Muscle layer of duodenum (tissue), 2 donors: ENCODE measurements at regions not wholly inside any gene's neighbourhood (a gene's known extent, or its start where the extent isn't known, plus 50 kb on each side); places are given as distances from the start of the nearest gene placed in this dataset.

Experiments used
- H3K27ac ChIP-seq: one replicate; pipeline ENCODE4 v1.7.0; 2013; ENCODE audit warnings: mild to moderate bottlenecking, low read length
- H3K27me3 ChIP-seq: one replicate; pipeline ENCODE4 v1.7.0; 2013; ENCODE audit warnings: low read depth, mild to moderate bottlenecking, control low read depth, low read length
- H3K36me3 ChIP-seq, 2 donors: one replicate each; pipeline ENCODE4 v1.7.0; 2013; ENCODE audit warnings: low read length in 2 of 2, control low read depth in 1 of 2, mild to moderate bottlenecking in 1 of 2; ENCODE audit not compliant: insufficient read depth in 2 of 2, control insufficient read depth in 1 of 2
- H3K4me1 ChIP-seq, 2 donors: one replicate each; pipeline ENCODE4 v1.7.0; 2013; ENCODE audit warnings: low read length in 2 of 2, mild to moderate bottlenecking in 2 of 2, control low read depth in 1 of 2, moderate library complexity in 1 of 2; ENCODE audit not compliant: insufficient read depth in 2 of 2, control insufficient read depth in 1 of 2
- H3K4me3 ChIP-seq, 2 donors: one replicate each; pipeline ENCODE4 v1.7.0; 2013; ENCODE audit warnings: low read length in 2 of 2, low read depth in 1 of 2, mild to moderate bottlenecking in 1 of 2
- H3K9me3 ChIP-seq, 2 donors: one replicate each; pipeline ENCODE4 v1.7.0; 2013; ENCODE audit warnings: low read length in 2 of 2, control low read depth in 1 of 2, mild to moderate bottlenecking in 1 of 2; ENCODE audit not compliant: control insufficient read depth in 1 of 2
- donor health status: healthy.

DNA sequence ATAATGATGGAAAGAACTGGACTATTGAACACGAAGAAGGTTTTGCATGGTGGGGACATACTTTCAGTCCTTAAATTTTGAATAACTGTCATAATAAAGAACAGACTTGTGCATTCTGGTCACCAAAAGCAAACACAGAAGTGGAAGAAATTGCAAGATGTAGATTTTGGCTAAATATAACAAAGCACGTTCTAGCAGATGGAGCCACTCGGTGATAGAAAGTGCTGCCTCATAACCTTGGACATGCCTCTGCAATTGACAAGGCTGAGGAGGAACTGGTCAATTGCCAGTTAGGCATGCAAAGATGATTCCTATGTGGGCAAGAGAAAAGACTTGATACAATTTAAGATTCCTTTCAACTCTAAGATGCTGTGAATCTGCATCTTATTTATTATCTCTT is 244.1 kb upstream of the ZC3H12C start:
- H3K27ac ChIP-seq = no peak overlapping the region
- H3K4me3 ChIP-seq = no peak overlapping the region
- H3K9me3 ChIP-seq = no peaks in the 10 kb centered on the region
- H3K36me3 ChIP-seq = no peaks in the 10 kb centered on the region
- H3K4me1 ChIP-seq = no peaks in the 10 kb centered on the region
- no peaks in the 10 kb centered on the region for H3K27me3 ChIP-seq

DNA sequence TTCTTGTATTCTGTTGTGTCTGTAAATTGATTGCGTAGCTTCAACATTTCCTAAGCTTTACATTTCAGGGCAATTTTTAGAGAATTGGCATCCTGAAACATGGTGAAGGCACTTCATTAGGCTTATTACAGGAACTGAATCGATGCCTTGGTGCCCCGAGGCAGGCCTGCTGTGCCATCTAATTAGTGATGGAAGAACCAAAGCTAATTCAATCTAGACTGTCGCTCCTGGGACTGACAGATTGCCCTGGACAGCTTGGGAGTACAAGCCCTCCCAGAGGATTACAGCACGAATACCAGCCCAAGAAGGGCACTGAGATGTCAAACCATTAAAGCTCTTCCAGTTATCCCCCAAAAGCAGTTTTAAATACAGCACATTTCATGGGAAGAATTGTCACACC is 243.2 kb upstream of the ZC3H12C start:
- H3K27me3 ChIP-seq = no peaks in the 10 kb centered on the region
- H3K27ac ChIP-seq = no peak overlapping the region
- H3K4me3 ChIP-seq = no peak overlapping the region
- no peaks in the 10 kb centered on the region for H3K36me3 ChIP-seq
- H3K9me3 ChIP-seq = no peaks in the 10 kb centered on the region
- H3K4me1 ChIP-seq = no peaks in the 10 kb centered on the region

DNA sequence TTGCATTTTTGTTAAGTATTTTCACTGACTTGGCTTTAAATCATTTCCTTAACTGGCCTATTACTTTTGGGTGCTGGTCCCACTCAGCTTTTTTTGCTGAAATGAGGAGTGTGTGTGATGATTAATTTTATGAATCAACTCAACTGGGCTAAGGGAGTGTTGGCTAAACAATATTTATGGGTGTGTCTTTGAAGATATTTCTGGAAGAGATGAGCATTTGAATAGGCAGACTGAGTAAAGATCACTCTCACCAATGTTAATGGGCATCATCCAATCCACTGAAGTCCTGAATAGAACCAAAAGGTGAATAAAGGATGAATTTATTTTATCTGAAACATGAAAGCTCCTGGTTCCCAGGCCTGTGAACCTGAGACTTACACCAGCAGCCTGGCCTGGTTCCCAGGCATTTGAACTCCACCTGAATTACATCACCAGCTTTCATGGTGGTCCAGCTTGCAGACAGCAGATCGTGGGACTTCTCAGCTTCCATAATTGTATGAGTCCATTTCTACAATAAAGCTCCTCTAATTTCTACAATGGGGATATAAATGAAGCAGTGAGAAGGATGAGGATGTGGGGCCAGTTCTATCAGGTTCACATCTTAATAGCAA is 241.3 kb upstream of the ZC3H12C start:
- Histone ChIP-seq H3K36me3 (no peaks in the 10 kb centered on the region), H3K27ac (no peak overlapping the region), H3K4me3 (no peak overlapping the region)

DNA sequence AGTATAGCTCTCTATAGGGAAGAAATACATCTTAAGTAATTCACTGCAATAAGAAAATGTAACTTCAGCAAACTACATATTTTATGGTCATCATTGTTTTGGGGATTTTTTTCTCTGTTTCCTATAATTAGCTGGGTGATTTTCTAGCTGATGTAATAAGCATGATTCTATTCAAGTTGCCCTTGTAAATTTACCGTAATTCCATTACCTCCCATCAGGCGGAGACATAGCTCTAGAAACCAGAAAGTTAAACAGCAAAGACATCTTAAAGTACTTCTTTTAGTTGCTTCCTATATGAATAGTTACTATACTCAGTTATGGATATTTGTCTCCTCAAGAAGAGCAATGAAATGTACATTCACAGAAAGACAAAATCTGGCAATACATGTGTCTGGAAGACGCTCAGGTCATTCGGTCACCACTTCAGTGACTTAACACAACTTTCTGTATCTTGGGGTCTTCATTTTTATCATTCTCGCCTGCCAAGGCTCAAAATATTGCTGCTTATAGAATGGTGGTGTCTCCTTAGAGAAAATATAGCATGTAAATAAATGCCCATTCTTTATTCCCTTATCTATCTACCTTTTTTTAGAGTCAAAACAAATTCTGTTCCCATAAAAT is 239.9 kb upstream of the ZC3H12C start:
- Histone ChIP-seq H3K9me3 (no peaks in the 10 kb centered on the region), H3K27me3 (no peaks in the 10 kb centered on the region), H3K36me3 (no peaks in the 10 kb centered on the region), H3K27ac (no peak overlapping the region), H3K4me1 (no peaks in the 10 kb centered on the region), H3K4me3 (no peak overlapping the region)

More for the DNA sequence above, 241.3 kb upstream of the ZC3H12C start:
- H3K4me1 ChIP-seq = no peaks in the 10 kb centered on the region
- H3K27me3 ChIP-seq = no peaks in the 10 kb centered on the region
- H3K9me3 ChIP-seq = no peaks in the 10 kb centered on the region

DNA sequence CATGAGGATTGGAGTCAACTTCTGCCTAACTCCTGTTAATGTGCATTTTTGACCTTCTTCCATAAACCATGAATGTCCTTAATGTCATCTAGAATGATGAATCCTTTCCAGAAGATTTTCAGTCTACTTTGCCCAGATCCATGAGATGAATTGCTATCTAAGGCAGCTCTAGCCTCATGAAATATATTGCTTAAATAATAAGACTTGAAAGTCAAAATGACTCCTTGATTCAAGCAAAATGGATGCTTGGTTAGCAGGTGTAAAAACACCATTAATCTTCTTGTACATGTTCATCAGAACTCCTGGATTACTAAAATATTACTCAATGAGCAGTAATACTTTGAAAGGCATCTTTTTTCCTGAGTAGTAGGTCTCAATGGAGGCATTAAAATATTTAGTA is 238.5 kb upstream of the ZC3H12C start:
- H3K4me1 ChIP-seq = no peaks in the 10 kb centered on the region
- H3K27ac ChIP-seq = no peak overlapping the region
- no peaks in the 10 kb centered on the region for H3K27me3 ChIP-seq
- no peaks in the 10 kb centered on the region for H3K9me3 ChIP-seq
- no peak overlapping the region for H3K4me3 ChIP-seq
- H3K36me3 ChIP-seq = no peaks in the 10 kb centered on the region

DNA sequence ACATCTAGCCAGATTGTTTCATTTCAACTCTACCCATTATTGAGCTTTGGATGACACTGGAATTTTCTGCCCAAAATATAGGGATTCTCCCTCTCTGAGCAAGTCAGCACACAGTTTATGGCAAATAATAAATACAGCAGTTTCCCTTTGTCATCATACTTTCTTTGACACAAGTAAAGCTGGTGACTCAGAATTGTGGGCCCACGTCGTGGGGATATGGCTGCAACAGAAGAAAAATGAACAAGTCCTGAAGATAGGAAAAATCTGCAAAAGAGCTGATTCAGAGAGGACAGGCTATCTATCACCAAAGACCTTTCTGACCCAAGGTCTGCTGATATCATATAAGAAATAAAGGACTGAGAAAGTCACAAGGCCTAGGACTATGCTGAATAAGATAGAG is 236.3 kb upstream of the ZC3H12C start:
- H3K4me1 ChIP-seq = no peaks in the 10 kb centered on the region
- no peaks in the 10 kb centered on the region for H3K27me3 ChIP-seq

DNA sequence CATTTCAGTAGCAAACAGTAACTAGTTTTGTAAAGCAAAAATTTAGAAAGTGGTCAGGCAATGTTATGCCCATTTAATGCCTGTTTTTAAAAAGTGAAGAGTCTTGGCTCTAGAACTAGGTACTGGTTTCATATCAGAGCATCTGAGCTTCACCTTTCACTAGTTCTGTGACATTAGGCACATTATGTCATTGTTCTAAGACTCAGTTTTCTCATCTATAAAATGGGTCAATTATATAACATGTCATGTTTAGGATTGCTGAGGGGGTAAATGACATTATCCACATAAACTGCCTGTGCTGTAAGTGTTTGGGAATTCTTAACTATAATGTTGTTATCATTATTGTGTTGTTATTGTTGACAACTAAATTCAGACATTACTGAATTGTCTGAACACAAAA is 235.6 kb upstream of the ZC3H12C start:
- Histone ChIP-seq H3K27ac (no peak overlapping the region), H3K4me3 (no peak overlapping the region), H3K4me1 (no peaks in the 10 kb centered on the region), H3K9me3 (no peaks in the 10 kb centered on the region), H3K36me3 (no peaks in the 10 kb centered on the region), H3K27me3 (no peaks in the 10 kb centered on the region)

More for the DNA sequence above, 236.3 kb upstream of the ZC3H12C start:
- Histone ChIP-seq H3K4me3 (no peak overlapping the region), H3K36me3 (no peaks in the 10 kb centered on the region), H3K9me3 (no peaks in the 10 kb centered on the region), H3K27ac (no peak overlapping the region)

DNA sequence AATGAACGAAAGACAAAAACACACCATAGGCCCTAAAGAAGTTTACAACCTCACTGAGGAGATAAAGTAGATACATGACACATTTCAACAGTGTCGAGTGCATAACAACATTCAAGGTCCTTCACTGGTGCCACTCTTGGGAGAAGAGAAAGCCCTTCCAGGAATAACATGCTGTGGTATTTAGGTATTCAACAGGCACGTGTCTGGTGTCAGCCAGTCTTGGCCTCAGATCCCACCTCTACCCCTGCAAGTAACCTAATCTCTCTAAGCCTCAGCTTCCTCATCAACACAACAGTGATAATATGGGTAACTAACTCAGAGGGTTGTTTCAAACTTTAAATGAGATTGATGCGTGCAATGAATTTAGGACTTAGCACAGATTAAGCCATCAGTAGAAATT is 235.0 kb upstream of the ZC3H12C start:
- Histone ChIP-seq H3K36me3 (no peaks in the 10 kb centered on the region), H3K27ac (no peak overlapping the region), H3K9me3 (no peaks in the 10 kb centered on the region), H3K27me3 (no peaks in the 10 kb centered on the region), H3K4me1 (no peaks in the 10 kb centered on the region), H3K4me3 (no peak overlapping the region)

DNA sequence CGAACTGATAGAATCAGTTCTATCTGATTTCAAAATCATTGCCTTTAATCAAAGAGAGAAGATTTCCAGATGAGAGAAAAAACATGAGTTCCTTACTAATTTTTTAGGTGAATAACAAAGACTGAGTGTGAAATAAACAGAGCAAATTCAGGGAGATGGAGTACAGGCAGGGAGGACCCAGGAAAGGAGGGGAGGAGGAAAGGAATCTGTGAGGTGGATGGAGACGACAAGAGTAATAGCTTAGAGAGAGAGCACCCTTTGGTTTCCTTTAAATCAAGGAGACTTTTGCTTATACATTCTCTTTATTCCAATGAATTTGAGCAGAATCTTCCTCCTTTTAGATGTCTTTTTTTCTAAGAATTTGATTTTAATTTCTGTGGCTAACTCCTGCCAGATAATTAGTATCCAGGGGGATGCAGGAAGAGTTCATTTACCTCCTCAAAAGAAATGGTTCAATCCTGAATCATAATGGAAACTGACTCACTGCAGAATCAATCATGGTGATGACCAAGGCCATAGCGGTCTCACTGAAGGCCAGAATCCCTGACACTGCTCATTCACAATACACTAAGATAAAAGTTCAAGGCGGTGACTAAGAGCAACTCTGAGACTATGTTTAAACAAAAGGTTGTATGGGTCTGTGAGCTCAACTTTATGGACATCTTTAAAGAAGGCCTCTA is 234.0 kb upstream of the ZC3H12C start:
- Histone ChIP-seq H3K4me3 (no peak overlapping the region), H3K9me3 (no peaks in the 10 kb centered on the region), H3K4me1 (no peaks in the 10 kb centered on the region), H3K27ac (no peak overlapping the region), H3K27me3 (no peaks in the 10 kb centered on the region), H3K36me3 (no peaks in the 10 kb centered on the region)

DNA sequence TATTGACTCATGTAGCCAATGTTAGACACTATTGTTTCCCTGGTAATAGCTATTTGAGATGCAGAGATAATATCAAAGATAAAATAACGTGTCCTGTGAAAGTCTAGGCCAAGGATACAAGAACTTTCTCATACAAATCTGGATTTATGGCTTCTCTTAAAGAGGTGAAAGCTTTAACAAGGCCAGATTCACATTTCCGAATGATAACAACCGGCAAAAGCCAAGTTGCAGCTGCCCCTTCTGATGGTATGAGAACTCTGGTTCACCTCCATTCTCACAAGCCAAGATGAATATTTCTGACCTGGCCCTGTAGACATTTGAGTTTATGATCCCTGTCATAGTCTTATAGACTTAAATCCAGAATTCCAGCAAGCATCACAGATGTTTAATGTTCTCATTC is 230.4 kb upstream of the ZC3H12C start:
- Histone ChIP-seq H3K27me3 (no peaks in the 10 kb centered on the region), H3K36me3 (no peaks in the 10 kb centered on the region), H3K9me3 (no peaks in the 10 kb centered on the region), H3K4me3 (no peak overlapping the region), H3K4me1 (no peaks in the 10 kb centered on the region), H3K27ac (no peak overlapping the region)

DNA sequence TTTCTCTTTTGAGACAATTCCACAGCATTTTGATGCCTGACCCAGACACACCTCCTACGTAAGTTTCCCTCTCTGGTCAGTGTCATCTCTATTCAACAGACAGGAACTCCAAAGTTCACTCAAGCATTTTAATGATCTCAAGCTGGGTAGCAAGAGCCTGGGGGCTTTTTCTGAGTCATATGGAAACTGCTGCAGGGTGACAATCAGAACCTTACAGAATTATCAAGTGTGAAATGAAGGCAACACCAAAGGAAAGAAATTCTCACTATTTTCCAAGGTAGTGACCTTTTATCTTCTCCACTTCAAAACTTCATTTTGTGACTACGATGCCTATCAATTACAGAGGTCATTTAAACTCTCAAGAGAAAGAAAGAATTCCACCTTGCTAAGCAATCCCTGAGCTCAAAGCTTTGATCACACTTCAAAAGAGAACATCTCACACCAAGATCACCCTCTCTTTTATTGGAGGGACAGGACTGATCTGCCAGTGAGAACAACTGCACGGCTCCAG is 229.0 kb upstream of the ZC3H12C start:
- H3K4me1 ChIP-seq = no peaks in the 10 kb centered on the region
- H3K4me3 ChIP-seq = no peak overlapping the region
- H3K27ac ChIP-seq = no peak overlapping the region
- no peaks in the 10 kb centered on the region for H3K36me3 ChIP-seq
- H3K27me3 ChIP-seq = no peaks in the 10 kb centered on the region
- H3K9me3 ChIP-seq = no peaks in the 10 kb centered on the region
